CD4-positive, alpha-beta T cell treated with Interleukin-6 at 100 ng/mL for 8 hours (primary cell): ENCODE measurements at regions not wholly inside any gene's neighbourhood (a gene's known extent, or its start where the extent isn't known, plus 50 kb on each side); places are given as distances from the start of the nearest gene placed in this dataset.

ENCODE experiments used
- DNase-seq: peaks from one replicate; pipeline ENCODE4 v3.0.0-alpha.2; 2020; ENCODE audit warnings: mixed read lengths, low spot score

DNA sequence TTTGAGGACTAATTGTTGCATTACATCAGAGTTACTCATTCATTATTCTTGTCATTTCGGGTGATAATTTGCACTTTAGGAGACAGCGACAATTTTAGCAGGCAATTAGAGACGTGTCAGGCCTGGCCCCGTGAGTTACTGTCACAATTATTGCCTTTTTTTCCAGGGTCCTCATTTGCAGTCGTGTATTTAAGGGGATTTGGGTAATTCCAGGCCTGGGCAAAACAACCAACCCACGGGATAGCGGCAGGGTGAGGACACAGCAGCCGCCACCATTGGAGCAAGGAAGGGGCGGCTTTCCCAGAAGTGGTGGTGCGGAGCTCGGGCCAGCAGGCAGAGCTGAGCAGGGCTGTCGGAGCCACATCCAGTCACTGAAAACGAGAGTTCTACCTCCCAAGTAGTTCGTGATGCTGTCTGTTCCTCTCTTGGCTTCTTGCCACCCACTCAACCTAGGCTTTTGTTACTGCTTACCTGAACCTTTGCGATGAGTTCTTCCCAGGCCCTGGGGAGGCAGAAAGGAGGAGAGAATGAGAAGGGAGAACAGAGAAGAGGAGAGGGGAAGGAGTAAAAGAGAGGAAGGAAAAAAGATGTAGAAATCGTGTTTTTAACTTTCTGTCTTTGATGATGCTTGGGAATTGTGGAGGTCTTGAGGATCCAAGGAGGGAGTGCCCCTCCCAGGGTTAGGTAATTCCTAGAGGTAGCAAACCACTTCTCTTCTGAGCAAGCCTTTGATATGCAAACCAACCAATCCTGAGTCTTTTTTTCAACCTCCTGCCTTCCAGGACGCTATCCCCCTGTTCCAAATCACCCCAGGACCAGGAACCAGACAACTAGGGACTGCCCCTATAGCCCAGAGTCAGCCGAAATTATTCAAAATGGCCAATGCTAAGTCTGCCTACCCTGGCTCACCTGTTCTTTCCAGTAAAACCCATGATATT, 236.1 kb downstream of the MIAT start:
- no peak for DNase-seq

DNA sequence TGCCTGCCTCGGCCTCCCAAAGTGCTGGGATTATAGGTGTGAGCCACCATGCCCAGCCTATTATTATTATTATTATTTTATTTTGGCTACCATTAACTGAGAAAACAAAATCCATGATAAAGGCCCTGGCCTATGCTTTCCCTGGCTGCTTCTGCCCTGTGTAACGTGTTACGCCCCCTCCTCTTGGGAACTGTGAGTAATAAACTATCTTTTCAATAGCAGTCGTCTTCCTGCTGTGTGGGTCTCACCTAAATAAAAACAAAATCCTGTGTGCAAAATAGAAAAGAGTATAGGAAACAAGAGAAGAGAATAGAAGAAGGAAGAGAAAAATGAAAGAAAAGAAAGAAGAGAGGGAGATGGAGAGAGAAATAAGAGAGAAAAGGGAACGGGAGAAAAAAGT, 237.0 kb downstream of the MIAT start:
- DNase-seq: no peak

DNA sequence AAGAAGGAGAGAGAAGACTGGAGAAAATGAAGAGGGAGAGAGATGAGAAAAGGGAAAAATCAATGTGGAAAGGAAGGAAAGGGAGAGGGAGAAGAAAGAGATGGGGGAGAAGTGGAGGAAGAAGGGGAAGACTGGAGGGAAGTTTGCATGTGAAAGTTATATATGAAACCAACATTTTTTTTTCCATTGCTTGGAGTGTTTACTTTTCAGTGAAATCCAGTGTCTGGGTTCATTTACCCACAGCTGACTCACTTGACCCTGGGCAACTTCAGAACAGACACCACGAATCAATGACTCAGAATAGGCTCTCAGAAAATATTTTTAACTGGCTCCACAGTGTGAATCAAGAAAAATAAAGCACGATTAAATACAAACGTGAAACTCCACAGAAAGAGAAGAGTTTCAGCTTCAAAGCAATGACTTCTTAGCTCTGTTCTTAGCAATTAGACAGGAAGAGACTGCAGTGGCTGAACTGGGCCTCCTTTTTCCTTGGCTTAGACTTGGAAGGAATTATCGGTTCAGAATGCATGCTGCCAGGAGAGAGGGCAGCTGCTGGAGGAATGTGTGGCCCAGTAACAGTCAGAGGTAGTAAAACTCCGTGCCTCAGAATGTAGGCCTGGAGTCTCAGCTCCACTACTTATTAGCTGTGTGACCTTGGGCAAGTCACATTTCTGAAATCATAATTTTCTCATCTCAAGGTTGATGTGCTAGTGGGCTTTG, 237.5 kb downstream of the MIAT start:
- DNase-seq: no peak

DNA sequence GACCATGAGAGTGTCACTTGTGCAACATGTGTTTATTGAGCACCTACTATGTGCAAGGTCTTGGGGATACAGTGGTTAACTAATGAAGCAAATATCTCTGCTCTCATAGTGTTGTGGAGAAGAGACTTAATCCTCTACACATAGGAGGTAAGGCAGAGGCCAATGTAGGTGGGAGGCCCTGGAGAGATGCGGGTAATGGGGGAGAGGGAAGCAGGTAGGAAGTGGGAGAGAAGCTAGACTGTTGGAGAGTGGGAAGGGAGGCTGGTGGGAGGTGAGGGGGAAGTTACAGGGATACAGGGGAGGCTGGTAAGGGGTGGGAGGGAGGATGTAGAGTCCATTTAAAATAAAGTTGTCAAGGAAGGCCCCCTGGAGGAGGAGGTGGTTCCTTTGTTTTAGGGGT, 240.0 kb downstream of the MIAT start:
- no peak for DNase-seq

DNA sequence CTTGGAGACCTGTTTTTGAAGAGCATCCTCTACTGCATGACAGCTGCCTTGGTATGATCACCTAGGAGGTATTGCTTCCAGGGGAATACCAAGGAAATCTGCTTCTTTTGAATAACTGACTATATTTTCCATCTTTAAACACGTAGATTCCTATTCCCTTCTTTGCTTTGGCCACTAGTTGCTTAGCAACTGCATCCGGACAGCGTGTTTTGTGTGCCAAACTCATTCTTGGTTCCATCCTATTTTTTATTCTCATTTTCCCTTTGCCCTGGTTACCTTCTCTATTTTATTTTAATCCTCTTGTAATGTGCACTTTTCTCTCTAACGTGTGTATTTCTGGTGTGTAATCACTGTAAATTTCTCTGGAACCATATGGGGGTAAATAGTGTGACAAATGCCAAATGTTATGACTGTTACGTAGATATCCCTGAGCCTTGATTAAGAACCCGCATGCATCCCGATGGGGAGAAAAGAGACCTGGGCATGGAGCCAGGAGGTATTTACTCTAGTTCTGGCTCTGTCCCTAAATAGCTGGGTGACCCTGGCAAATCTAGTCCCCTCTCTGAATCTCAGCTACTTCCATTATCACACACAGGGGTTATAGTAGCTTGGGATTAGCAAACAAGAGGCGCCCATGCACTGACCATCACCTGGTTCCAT, 241.7 kb downstream of the MIAT start:
- no peak for DNase-seq

DNA sequence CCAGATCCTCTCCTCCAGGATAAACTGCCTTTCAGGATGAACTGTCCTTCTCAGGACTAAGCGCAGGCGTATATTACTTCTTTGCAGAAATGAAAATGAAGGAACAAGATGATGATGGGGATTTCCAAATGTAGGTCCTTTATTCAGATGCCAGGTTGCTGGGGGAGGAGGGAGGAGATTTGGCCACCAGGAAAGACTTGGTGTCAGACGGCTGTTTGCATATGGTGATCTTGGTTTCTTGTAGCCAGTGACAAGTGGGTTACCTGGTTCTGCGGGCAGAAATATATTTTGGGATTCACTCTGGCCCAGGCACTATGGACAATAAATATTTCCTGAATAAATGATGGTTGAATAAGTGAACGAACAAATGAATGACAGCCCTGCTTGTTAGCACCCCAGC, 243.4 kb downstream of the MIAT start:
- no peak for DNase-seq

DNA sequence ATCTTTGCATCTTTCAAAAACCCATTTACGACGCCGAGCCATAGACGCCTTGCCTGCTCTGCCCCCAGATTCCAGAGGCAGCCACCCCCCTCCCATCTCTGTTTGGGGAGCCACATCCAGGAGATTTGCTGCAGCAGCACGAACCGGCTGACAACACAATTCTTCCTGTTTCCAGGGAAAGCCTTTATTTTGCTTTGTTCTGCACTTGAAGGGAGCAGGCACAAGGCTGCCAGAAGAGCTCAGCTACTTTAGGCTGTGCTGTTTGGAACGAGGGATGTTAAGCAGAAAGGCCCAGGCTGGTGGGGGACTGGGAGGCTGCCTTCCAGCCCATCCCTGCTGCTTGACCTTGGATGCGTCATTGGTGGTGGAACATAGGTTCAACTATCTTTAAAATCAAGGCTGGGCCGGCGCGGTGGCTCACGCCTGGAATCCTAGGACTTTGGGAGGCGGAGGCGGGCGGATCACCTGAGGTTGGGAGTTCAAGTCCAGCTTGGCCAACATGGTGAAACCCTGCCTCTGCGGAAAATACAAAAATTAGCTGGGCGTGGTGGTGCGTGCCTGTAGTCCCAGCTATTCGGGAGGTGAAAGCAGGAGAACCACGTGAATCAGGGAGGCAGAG, 243.9 kb downstream of the MIAT start:
- no peak for DNase-seq

DNA sequence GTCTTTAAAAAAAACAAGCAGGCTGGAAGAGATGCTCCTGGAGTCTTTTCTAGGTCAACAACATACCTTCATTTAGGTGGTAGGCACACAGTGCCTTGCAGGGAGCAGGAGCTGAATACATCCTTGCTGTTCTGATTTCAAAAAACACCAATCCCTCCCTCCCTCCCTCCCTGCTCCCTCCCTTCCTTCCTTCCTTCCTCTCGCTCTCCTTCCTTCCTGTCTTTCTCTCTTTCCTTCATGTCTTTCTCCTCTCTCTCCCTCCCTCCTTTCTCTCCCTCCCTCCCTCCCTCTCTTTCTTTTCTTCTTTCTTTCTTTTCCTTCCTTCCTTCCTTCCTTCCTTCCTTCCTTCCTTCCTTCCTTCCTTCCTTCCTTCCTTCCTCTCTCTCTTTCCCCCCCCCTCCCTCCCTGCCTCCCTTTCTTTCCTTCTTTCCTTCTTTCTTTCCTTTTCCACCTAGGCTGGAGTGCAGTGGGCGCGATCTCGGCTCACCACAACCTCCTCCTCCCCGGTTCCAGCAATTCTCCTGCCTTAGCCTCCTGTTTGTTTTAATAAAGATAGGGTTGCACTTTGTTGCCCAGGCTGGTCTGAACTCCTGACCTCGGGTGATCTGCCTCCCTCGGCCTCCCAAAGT, 245.1 kb downstream of the MIAT start:
- no peak for DNase-seq

DNA sequence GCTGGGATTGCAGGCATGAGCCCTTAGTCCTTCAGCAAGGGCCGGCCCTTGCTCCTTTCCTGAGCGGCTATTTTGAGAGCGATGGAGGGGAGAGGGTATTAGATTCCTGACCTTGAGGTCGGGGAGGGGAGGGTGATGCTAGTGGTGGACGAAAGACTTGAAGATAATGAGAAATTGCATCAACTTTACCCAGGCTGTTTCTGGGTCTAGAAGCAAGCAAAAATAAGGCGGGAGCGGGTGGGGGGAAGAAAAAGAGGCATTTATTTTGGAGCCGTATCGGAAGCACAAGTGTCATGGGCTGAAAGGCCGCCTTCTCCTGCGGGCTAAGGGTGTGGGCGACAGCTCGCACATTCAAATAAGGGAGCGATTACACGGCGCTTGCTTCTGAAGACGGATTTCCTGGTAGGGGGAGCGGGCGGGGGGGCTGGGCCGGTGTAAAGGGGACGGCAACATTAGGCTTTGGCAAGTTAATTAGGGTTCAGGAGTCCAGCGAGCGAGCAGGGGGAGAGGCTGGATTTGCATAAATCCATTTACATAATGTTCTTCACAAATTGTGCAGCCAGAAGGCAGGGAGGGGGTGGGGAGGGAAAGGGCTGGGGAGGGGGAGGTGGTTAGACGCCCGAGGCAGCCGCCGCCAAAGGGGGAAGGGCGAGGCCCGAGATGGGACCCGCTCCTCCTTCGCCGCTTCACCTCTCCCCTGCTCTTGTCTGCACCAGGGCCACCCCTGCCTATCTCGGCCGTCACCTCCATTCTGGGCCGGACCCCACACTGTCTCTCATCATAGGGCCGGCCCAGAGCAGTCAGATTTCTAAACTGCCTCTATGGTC, 245.9 kb downstream of the MIAT start:
- DNase-seq: no peak

DNA sequence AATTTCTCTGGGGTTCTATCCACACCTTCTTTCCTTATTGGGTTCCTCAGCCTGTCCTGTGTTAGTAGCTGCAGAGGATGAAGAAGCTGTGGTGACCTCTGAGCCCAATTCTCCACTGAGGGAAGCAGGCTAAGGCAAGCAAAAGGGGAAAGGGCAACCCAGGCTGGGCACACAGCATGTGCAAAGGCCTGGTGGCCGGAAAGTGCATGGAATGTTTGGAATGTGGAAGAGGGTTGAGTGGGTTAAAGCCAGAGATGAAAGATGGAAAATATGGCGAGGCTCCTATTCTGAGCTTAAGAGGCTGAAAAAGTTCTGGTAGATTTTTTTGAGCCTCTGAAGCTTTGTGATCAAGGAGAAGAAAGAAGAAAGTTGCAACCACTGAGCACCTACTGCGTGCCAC, 247.1 kb downstream of the MIAT start:
- no peak for DNase-seq

DNA sequence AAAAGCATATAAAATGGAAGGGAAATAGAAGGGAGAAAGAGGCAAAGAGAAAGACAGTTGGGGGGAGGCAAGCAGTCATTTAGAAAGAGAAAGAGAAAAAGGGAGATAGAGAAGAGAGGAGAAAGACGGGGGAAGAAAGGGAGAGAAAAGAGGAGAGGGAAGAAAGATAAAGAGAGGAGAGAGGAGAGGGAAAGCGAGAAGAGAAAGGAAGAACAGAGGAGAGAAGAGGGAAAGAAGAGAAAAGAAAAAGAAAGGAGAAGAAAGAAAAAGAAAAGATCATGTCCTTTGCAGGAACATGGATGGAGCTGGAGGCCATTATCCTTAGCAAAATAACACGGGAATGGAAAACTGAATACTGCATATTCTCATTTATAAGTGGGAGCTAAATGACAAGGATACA, 247.7 kb downstream of the MIAT start:
- DNase-seq: no peak

DNA sequence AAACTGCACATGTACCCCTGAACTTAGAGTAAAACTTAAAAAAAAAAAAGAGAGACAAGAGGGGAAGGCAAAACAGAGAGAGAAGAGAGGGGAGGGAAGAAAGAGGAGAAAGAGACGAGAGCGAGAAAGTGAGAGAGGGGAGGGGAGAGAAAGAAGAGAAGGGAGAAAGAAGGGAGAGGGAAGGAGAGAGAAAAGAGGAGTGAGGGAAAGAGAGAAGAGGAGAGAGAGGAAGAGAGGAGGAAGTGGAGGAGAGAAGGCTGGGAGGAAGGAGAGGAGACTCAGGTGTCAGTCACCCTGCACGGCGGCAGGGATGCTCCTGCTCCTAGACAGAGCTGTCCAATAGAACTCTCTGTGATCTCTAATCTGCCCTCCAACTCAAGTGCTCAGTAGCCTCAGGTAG, 248.3 kb downstream of the MIAT start:
- no peak for DNase-seq

DNA sequence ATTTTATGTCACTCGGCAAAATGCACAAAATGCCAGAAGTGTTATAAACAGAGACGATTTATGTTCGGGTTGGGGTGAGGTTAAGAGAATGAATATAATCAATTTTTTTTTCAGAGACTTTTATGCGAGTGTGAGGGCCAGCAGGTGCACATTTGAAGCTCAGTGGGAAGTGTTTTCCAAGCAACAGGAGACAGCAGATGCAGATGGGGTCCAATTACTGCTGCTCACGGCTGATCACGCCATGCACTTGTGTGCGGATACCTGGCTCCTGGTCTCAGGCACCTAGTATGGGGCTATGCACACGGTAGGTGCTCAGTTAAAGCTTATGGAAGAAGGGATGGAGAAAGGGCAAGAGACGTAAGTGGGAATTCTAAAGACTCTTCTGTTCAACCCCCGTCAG, 249.1 kb downstream of the MIAT start:
- DNase-seq: no peak

DNA sequence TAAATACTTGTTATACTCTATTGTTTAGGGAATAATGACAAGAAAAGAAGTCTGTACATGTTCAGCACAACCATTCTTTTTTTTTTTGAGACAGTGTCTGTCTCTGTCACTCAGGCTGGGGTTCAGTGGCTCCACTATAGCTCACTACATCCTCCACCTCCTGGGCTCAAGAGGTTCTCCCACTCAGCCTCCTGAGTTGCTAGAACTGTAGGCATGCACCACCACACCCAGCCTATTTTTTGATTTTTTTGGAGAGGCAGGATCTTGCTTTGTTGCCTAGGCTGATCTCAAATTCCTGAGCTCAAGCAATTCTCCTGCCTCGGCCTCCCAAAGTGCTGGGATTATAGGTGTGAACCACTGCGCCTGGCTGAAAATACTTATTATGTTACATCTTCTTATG, 250.0 kb downstream of the MIAT start:
- no peak for DNase-seq

DNA sequence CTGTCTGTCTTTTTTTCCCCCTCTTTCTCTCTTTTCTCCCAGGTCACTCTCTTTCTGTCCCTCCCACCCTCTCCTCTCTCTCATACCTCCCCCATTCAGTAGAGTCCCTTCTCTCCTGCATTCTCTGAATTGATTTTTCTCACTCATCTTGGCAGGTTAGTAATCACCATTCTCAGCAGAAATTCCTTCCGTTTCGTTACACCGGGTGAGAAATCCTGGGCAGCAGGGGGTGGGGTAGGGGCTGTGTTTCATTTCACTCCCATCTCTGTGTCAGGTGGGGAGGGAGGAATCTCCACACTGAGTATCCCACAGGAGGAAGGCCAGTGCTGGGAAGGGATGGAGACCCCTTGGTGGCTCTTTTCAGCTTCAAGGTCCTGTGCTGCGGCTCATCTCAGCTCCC, 253.5 kb downstream of the MIAT start:
- DNase-seq: no peak

DNA sequence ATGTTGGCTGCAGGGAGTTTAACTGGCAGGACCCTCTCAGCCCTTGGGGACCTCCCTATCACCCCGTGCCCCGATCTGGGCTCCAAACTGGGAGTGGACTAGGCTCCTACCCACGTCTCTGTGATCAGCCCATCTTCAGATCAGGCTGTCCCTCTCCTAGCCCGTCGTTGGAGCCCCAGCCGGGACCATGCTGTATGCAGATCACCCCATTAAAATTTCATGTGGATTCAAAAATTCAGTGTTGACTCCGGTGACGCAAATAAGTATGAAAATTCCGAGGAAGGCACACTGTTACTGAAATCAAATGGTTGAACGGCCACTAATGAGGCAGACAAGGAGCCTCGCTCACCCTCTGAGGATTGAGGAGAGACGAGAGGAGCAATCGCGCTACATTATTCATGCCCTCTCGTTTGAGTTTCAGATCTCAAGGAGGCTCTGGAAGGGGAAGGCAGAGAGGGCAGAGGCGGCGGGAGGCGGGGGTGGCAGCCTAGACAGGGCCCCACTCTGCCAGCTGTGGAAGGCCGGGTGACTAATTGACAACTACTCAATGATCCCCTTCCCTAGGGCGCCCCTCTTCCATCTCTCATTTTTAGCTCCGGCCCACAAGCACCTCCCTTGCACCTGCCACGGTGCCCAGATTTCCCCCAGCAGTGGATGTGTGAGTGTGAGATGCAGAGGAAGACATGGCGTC, 255.4 kb downstream of the MIAT start:
- no peak for DNase-seq

DNA sequence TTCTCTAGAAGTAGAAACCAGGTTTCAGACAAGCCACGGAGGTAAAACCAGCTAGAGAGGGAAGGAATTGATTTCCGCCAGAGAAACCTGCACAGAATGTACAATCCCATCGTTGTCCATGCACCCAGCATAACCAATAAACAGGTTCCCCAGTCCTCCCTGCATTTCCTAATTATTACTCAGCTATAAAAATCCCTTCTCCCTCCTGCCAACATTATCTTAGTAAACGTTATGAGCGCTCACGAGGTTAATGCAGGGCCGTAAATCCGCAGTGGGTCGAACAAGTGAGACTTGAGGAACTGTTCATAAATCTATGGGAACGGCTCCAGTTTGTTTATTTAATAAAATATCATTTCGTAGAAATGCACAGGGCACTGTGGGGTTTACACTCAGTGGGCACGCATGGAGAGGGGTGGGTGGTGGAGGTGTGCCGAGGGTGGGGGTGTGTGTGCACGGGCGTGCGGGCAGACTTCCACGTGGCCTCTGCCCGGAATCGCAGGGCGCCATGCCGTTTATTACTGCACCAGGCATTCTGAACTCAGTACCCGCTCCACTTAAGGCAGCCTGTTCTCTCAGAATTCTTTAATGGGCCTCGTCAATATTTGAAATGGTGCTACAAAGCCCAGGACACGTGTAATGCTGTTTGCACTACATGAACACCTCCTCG, 257.3 kb downstream of the MIAT start:
- no peak for DNase-seq

DNA sequence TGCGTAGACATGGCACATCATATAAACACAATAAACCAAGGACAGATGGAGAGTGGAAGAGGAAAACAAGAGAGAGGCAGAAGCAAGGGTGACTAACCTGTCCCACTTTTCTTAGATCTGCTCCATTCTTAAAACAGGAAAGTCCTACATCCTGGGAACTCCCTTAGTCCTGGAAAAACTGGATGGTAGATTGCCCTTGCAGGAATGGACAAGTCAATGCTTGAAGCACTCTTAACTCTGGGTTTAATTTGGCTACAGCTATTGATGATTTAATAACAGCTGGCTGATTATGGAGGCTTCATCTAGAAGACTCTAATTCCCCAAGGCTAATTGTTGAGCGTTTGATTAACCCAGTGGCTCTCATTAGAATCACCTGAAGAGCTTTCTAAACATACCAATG, 258.8 kb downstream of the MIAT start:
- no peak for DNase-seq

DNA sequence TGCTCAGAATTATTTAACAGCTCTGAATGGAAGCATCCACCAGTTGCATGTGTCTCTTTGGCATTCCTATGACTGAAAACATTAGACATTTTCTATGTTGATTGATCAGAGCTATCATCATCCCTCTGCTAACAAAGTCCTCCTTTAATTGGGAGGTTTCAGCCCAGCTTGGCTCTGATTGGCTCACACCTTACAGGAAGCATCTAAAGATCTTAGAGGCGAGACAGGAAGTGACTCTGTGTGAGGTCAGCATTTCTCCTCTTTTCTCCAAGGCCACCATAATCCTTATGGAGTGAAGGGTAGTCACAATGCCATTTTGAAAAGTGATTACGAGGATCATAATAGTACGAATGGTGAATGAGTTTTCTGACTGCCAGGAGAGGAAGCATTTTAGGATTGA, 260.8 kb downstream of the MIAT start:
- DNase-seq: no peak

DNA sequence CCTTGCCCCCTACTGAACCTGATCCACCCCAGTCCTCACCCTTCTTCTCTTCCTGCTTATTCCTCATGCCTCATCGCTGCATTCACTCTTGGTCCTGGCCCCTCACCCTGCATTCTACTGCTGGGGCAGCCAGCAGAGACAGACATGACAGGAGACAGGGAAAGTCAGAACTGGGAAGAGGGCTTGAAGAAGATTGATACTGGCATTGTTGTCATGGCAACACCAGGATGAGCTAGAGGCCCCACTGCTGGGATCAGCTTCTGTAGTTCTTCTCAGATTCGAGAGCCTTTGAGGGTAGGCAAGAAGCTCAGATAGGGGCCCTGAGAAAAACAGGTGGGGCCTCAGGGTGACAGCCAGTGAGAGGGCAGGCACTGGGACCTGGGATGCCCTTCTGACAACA, 264.3 kb downstream of the MIAT start:
- no peak for DNase-seq
